ENCODE measurements at regions not wholly inside any gene's neighbourhood (a gene's known extent, or its start where the extent isn't known, plus 50 kb on each side); places are given as distances from the start of the nearest gene placed in this dataset.

DNA sequence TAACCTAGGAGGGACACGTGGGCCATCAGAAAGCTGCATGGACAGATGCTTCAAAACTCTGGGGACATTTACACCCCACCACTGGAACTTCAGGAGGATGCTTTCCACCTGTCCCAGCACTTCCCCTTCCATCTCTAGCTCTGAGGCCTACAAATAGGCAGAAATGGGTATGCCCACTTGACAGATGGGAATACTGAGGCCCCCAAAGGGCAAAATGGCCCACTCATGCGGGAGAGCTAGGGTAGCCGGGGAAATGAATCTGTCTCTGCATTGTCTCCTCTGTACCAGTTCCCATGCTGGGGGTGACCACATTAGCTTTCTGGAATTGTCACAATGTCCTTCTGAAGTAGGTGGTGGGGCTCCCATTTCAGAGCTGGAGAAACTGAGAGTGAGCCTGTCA, 592.1 kb upstream of the CDH5 start:
- Histone ChIP-seq H3K27ac (no peak overlapping the region), H3K4me3 (no peak overlapping the region), H3K27me3 (no peaks in the 10 kb centered on the region), H3K4me1 (no peaks in the 10 kb centered on the region), H3K36me3 (no peaks in the 10 kb centered on the region), H3K9me3 (peaks cover 13% of the 10 kb centered on the region)
- TF ChIP-seq POLR2AphosphoS5 (IDR thresholded peaks at IDR 0.05): no peak
- TF ChIP-seq EP300 (IDR thresholded peaks at IDR 0.05): no peak
- no peak for TF ChIP-seq POLR2A (IDR thresholded peaks at IDR 0.05)
- TF ChIP-seq, protein P1, sequence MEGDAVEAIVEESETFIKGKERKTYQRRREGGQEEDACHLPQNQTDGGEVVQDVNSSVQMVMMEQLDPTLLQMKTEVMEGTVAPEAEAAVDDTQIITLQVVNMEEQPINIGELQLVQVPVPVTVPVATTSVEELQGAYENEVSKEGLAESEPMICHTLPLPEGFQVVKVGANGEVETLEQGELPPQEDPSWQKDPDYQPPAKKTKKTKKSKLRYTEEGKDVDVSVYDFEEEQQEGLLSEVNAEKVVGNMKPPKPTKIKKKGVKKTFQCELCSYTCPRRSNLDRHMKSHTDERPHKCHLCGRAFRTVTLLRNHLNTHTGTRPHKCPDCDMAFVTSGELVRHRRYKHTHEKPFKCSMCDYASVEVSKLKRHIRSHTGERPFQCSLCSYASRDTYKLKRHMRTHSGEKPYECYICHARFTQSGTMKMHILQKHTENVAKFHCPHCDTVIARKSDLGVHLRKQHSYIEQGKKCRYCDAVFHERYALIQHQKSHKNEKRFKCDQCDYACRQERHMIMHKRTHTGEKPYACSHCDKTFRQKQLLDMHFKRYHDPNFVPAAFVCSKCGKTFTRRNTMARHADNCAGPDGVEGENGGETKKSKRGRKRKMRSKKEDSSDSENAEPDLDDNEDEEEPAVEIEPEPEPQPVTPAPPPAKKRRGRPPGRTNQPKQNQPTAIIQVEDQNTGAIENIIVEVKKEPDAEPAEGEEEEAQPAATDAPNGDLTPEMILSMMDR (IDR thresholded peaks at IDR 0.05): no peak
- WGBS: 80% methylated on average over 2 of the region's 3 CpGs
- no peak for DNase-seq (ENCODE audit: low spot score in 2 of 2)

DNA sequence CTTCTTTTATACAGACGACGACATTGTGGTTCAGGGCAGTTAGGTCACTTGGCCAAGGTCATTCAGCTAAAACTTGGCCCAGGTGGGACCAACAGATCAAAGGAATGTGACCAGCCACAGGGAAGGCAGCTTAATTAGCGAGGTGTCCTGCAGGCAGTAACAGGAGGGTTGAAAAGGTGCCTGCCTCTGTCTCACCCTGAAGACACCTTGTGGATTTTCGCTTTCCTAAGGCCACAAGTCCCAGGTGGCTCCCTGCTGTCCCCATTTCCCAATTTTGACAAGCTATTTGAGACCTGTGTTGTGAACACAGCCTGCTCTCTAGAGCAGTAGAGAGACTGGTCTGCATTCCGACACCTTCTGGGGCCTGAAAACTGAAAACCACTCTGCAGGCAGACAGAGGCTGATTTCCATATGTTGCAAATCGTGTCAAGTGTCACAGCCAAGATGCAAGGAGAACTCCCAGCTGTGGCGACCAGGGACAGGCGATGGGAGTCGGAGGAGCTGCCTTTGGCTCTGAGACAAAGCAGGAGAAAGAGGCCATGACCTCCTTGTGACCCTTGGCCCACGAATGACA, 593.1 kb upstream of the CDH5 start:
- Histone ChIP-seq H3K4me3 (no peak overlapping the region), H3K4me1 (no peaks in the 10 kb centered on the region), H3K27me3 (no peaks in the 10 kb centered on the region), H3K9me3 (peaks cover 13% of the 10 kb centered on the region), H3K36me3 (no peaks in the 10 kb centered on the region), H3K27ac (no peak overlapping the region)
- 72% methylated on average over 6 of the region's 10 CpGs for WGBS
- no peak for TF ChIP-seq EP300 (IDR thresholded peaks at IDR 0.05)
- no peak for TF ChIP-seq POLR2AphosphoS5 (IDR thresholded peaks at IDR 0.05)
- DNase-seq (ENCODE audit: low spot score in 2 of 2): no peak

DNA sequence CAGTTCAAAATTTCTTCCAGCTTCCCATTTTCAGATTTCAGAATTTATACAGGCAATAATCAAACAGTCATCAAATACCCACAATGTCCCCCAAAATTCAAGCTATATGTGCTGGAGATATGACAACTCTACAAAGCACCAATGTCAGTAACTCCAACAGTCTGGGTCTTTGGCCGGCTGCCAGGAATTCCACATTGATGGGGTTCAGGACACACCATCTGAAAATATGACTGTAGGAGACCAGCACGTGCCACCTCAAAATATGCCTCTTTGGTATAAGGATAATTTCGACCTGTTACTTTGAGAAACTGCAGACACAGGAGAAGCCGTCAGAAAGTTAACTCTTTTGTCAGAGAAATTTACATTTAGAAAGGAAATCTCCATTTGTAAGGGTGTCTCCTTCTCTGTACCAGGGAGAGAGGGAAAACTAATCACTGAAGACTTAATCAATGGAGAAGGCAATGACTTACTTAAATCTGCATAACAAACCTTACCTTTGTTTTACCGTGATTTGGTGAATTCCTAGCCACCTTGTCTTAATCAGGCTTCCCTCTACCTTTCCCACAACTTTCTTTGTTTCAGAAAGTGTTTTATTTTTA, 594.3 kb upstream of the CDH5 start:
- WGBS: 87% methylated on average over 5 of the region's 5 CpGs
- Histone ChIP-seq H3K9me3 (peaks cover 8% of the 10 kb centered on the region), H3K36me3 (no peaks in the 10 kb centered on the region), H3K27ac (no peak overlapping the region), H3K4me1 (no peaks in the 10 kb centered on the region), H3K27me3 (no peaks in the 10 kb centered on the region), H3K4me3 (no peak overlapping the region)
- no peak for TF ChIP-seq POLR2A (IDR thresholded peaks at IDR 0.05)
- TF ChIP-seq, protein P1 (IDR thresholded peaks at IDR 0.05): no peak
- no peak for TF ChIP-seq POLR2AphosphoS5 (IDR thresholded peaks at IDR 0.05)
- no peak for TF ChIP-seq EP300 (IDR thresholded peaks at IDR 0.05)
- no peak for DNase-seq (ENCODE audit: low spot score in 2 of 2)

DNA sequence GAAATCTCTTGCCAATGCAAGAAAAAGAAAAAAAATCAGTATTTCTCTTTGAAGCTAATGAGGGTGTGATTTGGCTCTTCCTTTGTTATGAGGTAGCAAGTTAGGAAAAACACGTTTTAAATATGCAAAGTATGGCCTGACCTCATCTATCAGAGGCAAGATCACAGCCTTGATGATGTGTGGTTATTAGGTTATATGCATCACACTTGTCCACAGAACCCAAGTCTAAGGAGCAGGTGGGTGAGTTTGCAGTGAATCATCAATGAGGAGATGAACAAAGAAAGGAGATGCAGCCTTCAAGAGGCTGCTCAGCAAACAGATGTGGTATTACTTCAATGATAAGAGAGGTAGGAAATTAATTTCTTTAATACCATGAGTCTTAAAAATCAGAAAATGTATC, 594.8 kb upstream of the CDH5 start:
- Histone ChIP-seq H3K27me3 (no peaks in the 10 kb centered on the region), H3K4me3 (no peak overlapping the region), H3K27ac (no peak overlapping the region), H3K4me1 (no peaks in the 10 kb centered on the region), H3K9me3 (peaks cover 7% of the 10 kb centered on the region), H3K36me3 (no peaks in the 10 kb centered on the region)
- WGBS: 23% methylated on average over 1 of the region's 1 CpG
- TF ChIP-seq EP300 (IDR thresholded peaks at IDR 0.05): no peak
- TF ChIP-seq, protein P1 (IDR thresholded peaks at IDR 0.05): no peak
- TF ChIP-seq POLR2AphosphoS5 (IDR thresholded peaks at IDR 0.05): no peak
- TF ChIP-seq POLR2A (IDR thresholded peaks at IDR 0.05): no peak
- DNase-seq (ENCODE audit: low spot score in 2 of 2): no peak

DNA sequence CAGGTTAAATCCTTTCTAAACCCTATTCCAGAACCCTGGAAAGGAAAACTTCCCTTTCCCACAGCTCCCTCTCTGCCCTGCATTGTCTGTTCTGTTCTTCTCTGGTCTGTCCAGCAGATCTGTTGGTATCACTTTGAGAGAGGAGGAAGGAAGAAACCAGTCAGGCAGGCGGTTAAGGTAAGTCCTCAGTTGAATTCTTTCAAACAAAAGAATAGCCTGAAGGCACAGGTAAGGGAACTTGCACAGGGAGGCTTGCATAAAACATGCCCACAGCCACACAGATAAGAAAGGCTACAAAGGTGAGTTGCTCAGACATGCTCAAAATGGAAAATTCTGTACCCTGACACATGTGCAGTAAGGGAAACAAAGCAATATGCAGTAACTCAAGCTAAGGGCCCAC, 595.7 kb upstream of the CDH5 start:
- TF ChIP-seq EP300 (IDR thresholded peaks at IDR 0.05) (no peak), POLR2AphosphoS5 (IDR thresholded peaks at IDR 0.05) (no peak), POLR2A (IDR thresholded peaks at IDR 0.05) (no peak)
- TF ChIP-seq, protein P1 (IDR thresholded peaks at IDR 0.05): no peak
- 88% methylated on average over 1 of the region's 1 CpG for WGBS
- Histone ChIP-seq H3K4me3 (no peak overlapping the region), H3K4me1 (no peaks in the 10 kb centered on the region), H3K27ac (no peak overlapping the region), H3K9me3 (peaks cover 7% of the 10 kb centered on the region), H3K27me3 (no peaks in the 10 kb centered on the region), H3K36me3 (no peaks in the 10 kb centered on the region)
- no peak for DNase-seq (ENCODE audit: low spot score in 2 of 2)

Measured in suprapubic skin (tissue), 4 donors.